DMS53 (cell line): ENCODE measurements at regions not wholly inside any gene's neighbourhood (a gene's known extent, or its start where the extent isn't known, plus 50 kb on each side); places are given as distances from the start of the nearest gene placed in this dataset.
A peak's percentile ranks its signal among the peaks of the same experiment; 100 is the strongest.
"Not testable (repeated sequence)": the region's sequence is repeated elsewhere in the genome, so short reads cannot be mapped to it uniquely, and the experiment has no call there.

Source experiments
- DNase-seq: peaks from one replicate; lab custom pipeline; 2025; lab: John Stamatoyannopoulos, UW

DNA sequence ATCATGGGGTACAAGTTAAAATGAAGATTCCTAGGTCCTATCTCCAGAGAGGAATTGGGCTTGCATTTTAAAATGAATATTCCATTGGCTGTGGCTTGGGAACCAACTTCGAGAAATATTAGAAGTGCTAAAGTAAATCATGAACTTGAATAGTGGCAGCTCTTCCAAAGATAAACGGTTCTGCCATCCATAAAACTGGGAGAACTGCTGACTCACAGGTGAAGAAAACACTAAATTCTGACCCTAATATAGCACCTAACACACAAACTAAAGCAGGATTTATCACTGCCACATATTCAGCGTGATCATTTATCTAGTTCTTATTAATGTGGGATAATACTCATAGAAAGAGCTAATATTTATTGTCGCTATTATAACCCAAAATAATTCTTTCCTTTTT lies 508.1 kb upstream of the ID4 start:
- no peak for DNase-seq

DNA sequence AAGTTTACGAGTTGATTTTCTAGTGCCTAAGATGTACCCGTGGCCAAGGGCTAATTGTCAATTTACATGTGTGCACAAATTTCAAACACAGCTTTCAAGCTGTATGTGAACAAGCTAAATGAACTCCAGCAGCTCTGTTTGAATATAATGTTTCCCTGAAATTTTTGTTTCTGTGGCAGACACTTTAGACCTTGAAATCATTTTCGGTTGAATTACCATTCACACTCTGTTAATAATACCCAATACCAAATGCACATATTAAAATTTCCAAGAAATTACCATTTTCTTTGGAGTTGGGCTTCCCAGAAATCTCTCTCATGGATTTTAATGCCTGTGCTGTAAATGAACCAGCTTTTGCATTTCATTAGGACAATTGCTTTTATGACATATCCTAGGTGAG lies 506.1 kb upstream of the ID4 start:
- DNase-seq = no peak

DNA sequence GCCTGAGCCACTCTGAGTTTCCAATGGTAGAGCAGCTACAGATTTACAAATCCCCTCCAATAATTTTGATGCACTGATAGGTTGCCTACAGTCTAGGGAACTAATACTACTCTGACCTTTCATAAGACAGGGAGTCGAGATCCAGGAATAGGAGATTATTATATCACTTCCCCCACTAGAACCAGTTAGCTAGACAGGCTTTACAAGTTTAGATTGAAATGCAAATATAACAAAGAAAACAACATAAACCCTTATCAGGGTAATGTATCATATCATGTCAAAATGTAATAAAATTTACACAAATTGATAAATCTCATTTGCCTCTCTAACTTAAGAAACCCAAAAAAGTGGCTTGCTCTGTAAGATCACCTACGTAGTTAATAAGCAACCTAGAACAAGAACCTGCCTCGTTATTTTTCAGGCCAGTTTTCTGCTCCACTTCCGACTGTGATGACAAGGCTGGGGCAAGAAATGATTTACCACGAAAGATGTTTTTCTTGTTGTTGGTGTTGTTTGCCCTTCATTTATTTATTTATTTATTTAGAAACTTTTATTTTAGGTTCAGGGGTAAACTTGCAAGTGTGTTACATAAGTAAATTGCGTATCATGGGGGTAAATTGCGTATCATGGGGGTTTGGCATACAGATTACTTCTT lies 504.2 kb upstream of the ID4 start:
- DNase-seq = no peak

DNA sequence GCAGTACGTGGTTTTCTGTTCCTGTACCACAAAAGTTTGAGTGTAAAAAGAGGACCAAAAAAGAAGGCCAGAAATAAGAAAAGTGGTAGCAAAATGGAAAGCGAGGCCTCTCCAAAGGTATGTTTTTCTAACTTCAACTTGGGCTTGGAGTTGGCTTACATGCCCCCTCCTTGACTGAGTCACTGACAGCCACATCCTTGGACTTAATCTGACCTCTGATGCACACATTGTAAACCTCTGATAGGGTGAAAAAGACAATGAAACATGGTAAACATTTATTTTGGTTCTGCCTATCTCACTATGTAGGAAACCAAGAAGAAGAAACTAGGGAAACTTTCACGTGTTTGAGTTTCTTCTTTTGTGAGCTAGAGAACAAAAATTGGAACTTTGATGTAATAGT lies 503.2 kb upstream of the ID4 start:
- no peak for DNase-seq

DNA sequence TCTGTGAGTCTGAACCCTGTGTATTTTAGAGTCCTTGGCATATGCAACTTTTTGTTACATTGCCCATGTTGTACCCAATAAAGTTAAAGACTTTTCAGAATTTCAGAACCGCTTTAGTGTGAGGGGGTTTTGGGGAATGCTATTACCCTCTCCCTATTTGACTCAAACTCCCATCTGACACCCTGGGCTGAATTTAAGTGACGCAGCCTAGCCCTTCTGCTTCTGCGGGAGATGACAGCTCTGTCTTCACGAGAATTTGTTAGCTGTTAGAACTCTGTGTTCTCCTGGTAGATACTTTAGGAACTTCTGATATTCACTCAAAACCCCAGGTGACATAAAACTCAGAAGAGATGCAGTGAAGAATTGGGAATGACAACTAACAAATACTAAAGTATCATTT lies 500.6 kb upstream of the ID4 start:
- no peak for DNase-seq

DNA sequence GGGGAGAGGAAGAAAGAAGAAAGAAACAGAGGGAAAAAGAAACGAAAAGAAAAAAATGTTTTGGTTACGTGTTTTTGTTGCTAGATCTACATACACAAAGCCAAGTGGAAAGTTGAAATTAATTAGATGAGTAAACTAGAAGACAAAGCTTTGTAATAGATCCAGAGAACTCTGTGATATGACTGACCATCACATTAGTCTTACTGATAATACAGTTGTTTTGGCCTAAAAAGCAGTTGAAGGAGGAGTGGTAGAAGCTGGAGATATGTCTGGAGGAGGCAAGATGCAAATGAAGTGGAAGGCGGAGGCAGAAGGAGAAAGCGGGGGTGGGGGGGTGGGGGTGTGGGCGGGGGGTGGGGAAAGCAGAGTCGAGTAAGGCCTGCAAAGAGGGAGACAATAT lies 500.1 kb upstream of the ID4 start:
- no peak for DNase-seq

DNA sequence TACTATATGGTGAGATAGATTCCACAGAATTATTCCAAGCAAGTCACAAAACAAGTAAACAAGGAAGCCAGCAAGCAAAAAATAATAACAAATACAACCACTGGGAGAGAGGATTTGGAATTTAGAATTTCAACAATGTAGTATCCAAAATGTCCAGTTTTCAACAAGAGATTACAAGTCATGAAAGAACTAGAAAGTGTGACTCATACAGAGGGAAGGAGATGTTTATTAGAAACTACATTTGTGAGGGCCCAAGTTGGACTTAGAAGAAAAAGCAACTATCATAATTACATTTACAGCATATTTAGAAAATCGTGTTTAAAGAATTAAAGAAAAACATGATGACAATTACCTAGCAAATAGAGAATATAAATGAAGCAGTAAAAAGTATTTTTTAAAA lies 494.6 kb upstream of the ID4 start:
- DNase-seq = no peak

DNA sequence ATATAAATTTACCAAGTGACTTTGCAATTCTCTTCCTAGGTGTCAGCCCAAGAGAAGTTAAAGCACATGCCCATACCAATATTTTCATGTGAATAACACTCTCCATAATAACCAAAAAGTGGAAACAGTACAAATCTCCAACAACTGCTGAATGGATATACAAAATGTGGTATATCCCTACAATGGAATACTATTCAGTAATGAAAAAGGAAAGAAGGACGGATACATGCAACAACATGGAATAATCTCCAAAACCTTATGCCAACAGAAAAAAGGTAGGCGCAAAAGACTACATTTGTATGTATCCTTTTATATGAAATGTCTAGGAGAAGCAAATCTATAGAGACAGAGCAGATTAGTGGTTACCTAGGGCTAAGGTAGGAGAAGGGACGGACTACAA lies 487.7 kb upstream of the ID4 start:
- no peak for DNase-seq

DNA sequence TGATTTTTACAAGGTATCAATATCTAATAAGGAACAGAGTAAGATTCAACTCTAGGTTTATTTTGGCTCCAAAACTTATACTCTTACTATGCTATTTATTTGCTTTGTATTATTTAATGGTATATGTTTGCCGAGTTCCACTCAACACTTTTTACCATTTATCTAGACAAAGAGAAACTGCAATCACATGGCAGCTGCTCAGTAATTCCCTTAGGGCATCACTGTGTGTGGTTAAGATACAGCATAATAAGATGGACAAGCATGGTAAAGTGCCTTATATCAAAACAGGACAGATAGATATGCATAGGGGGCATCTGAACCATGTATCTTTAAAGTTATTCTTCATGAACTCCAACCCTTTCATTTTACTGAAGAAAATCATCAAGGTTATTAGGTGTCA lies 483.0 kb upstream of the ID4 start:
- no peak for DNase-seq

DNA sequence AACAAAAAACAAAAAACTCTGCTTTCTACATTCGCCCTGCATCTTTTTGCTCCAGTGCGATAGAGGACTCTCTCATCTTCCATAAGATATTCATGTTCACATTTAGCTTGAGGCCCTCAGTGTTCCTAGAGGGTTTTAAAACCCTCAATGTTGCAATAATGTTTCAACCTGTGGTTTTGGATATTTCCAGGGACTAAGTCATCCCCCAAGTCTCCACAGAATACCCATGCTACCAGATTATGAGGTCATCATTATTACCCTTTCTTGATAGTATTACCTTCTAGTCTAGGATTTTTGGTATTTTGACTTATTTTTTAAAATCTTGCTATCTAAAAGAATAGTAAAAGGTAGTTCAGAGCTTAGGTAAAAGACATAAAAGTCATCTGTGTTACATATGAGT lies 480.5 kb upstream of the ID4 start:
- DNase-seq = no peak

DNA sequence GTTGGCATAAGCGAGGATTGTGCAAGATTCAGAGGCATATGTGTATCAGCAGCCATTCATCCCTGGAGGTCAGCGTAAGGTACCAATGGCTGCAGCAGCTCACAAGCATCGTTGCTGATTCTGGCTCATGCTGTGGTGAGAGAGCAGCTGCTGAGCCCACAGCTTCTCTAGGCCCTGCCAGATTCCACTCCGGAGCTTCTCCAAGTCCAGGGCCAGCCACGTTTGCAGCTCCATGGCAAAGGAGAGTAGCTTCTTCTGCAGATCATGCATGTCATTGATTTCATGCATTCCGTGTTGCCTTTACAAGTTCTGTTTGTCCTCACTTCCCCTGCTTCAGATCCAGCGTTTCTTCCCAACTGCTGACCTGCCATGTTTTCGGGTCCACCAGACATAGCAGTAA lies 474.8 kb upstream of the ID4 start:
- DNase-seq = no peak

DNA sequence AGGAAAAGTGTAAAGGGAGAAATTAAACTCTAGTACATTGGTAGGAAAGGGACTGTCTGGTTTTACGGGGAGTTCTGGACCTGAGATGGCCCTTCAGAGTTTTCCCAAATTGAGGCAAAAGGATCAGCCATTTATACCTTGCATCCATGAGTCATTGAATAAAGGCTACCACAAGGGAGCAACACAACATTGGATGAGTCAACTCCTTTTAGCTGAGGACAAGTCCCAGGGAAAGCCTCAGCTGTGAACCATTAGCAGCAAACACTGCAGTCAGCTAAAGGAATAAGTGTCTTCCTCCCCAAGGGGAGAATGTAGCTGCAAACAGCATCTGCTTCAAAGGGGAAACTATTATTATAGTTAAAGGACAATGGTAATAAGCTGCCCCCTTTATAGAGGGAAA lies 468.7 kb upstream of the ID4 start:
- peak; percentile 26 for DNase-seq

DNA sequence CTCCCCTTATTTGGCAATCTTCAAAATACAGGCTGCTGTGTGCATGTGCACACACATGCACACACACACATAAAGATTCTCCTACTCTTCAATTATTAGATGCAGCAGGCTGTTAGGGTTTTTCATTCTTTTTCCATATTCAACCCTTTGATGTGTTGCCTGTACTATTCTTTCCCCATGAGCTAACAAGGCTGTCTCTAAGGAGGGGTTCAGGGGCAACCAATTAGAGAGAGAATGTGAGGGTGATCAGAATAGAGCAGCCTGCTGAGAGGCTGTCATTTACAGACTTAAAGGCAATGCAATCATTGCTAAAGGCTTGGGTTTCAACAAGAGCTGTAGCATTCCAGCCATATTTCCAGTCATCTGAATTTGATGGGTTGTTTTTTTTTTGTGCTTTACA lies 467.4 kb upstream of the ID4 start:
- DNase-seq = no peak

DNA sequence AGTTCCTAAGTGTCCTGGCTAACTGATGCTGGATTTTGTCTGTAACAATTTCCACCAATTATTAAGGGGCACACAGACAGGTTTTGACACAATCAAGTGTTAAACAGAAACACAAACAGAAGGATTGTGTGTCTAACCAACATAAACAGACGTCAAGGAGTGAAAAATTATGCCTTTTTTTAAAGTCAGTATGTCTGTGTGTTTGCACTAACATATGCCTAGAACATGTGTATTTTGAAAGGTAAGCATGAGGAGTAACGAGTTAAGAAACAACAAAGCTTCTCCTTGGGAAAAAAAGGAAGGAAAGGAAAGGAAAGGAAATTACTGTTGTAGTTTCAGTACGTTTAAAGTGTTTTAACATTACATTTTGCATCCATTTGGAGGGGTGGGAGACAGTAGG lies 466.3 kb upstream of the ID4 start:
- DNase-seq = no peak

DNA sequence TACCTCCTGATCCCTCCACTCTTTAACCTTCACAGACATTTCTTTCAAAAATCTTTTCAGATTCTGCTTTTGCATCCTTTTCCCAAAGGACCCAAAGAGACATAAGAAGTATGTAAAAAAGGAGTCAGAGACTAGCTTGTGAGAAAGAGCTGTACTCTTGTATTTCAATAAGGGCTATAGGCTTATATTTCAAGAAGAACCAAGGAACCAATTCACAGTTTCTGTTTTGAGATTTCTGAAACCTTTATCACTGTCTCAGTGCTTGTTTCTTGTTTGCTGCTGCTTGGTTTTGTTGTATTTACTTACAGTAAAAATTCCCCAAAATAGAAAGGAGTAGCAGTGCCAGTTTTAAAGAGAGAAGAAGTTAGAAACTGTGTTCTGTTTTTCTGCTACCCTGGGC lies 461.6 kb upstream of the ID4 start:
- no peak for DNase-seq

DNA sequence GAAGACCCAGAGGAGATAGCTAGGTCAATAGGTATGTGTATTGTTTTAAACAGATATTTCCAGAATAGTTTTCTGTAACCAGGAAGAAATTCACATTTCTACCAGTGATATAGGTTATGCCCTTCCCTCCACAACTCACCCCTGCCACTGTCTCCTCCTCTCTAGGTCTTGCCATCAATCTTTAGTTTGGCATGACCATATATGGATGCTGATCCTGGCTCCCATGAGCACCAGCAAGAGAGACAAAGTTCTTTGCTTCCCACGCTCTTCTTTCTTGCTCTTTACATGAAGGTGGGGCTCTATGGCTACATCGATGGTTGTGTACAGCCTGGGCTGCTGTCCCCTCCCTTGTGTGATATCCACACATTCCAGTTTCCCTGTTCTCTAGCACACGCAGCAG lies 459.4 kb upstream of the ID4 start:
- no peak for DNase-seq

DNA sequence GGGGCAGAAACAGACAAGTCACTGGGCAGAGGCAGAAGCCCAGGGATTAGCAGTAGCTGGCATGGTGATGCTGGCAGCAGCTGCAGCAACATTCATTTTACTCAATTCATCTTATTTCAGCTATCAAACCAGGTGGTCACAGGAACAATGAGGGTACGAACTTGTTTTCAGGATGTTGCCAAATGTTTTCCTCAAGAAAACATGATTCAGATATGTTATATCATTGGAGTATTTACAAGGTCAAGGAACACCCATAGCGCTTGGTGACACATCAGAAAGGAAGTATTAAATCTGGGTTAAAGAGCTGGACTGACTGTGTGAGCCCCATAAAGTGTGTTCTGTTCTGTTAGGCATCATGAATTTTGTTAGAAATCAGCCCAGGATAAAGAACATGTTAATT lies 456.9 kb upstream of the ID4 start:
- no peak for DNase-seq

DNA sequence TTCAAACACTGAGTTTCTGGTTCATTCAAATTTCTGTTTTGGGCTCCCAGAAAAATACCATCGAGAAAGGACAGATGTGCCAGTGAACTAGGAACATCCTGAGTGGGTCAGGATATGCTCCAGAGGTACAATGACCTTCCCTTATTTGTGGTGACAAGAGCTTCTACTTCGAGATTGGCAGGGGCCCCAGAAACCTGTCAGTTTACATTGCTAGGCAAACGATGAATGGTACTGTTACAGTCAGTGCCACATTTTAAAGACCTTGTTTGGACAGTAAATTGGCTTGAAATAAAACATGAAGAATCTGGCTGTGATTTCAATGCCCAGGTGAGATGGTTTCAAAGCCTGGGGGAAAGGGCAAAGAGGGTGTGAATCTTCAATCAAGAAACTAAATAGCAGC lies 454.5 kb upstream of the ID4 start:
- no peak for DNase-seq

DNA sequence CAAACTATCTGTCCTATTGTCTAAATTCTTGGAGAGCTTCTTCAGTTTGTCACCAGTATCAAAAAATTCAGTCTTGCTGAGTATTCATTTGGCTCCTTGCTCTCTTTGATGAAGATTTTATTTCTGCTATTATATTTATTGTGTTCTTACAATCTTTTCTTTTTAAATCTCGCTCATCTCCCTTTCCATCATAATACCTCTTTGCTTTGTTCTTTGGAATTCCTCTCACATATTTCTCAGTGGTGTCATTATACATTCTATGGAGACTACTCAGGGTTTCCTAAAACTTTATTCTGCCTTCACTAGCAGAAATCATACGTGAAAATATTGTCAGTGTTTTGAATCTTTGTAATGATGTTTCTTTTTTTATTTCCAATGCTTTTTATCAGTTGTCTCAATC lies 445.2 kb upstream of the ID4 start:
- DNase-seq = no peak

DNA sequence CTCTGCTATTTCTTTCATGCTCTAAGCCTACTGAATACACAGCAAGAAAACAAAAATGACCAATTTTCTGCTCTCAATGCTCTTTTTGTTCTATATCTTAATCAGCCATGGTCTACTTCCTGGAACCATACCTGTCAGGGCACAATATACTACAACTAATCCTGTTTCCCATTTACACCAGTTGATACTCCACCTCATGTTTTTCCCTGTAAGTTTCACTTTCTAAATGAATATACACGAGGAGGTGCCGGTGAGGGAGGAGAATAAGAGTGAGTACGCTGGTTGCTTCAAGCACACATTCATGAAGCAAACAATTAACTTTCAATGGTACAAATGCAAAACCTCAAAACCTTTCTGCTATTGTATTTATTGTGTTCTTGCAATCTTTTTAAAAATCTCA lies 443.1 kb upstream of the ID4 start:
- no peak for DNase-seq

DNA sequence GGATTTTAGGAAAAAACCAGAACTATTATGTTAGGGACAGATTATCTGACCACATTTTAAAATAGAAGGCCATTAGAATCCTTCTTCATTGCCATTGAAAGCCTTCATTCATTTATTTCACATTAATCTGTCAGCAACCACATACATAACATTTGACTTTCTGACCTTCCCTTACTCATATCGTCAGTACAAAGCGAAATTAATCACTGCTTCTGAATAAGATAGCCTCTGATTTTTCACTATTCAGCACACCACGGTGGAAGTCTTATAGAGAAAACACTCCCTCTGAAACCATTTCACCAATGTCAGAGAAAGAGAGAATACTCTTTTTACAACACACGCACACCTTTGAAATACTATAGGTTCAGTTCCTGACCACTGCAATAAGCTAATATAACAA lies 442.5 kb upstream of the ID4 start:
- no peak for DNase-seq

DNA sequence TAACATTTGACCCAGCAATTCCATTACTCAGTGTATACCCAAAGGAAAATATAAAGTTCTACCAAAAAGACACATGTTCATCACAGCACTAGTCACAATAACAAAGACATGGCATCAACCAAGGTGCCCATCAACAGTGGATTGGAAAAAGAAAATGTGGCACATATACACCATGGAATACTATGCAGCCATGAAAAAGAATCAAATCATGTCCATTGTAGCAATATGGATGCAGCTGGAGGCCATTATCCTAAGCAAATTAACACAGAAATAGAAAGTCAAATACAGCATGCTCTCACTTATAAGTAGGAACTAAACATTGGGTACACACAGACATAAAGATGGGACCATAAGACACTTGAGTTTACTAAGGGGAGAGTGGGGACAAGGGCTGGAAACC lies 441.9 kb upstream of the ID4 start:
- DNase-seq = no peak

DNA sequence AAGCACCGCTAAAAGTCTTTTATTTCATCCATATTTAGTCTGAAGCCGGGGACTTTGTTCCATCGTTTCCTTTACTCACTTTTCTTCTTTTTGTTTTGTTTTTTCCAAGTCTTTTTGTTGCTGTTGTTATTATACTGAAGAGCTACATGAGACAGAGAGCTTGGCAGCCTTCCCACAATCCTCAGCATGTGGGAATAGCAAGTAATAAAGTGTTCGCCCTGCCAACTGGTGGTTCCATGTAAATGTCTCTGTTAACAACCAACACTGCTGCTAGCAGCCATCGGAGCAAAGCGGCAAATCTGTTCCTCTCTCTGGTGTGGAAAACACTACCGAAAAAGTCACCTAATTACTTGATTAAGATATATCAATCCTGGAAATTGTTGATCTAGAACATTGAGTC lies 437.8 kb upstream of the ID4 start:
- no peak for DNase-seq

DNA sequence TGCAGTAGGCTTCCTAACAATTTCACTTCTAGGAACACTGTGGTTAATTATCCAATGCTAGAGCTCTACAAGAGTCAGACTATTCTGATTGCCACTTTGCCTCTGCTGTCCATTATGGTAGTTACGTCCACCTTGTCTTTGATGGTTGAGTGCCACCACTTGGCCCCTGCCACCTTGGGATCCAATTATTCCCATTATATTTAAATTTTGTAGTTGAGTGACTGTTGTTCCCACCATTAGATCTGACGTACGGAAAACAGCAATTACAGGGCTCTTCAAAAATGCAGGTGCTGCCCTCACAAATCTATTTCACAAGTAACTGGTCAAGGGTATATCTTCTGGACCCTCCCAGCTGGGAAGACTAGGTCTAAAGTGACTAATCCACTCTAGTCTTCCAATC lies 432.3 kb upstream of the ID4 start:
- not testable (repeated sequence) for DNase-seq

DNA sequence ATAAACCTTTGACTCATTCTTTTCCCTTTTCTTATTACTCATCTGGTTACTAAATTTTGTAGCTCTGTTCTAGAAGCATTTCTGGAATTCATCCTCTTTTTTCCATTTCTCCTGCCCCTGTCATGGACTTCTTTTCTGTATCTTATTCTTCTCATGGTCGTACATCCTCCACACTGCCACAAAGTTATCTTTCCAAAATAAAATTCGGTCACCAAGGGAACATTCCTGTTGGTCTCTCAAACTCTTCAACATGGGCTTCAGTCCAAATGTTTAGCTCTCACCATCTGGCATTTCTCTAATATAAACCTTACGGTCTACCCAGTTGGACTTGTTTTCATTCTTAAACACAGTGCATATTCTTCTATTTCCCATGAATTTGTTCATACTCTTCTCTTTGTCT lies 428.8 kb upstream of the ID4 start:
- DNase-seq = no peak
